OCI-LY7 (cell line): ENCODE measurements at regions not wholly inside any gene's neighbourhood (a gene's known extent, or its start where the extent isn't known, plus 50 kb on each side); places are given as distances from the start of the nearest gene placed in this dataset.

Experiments used
- CTCF ChIP-seq: fragments of 200-600 bp; sonication (generic); conservative IDR thresholded peaks from 2 replicates; pipeline ENCODE4 v1.5.1; 2014; ENCODE audit warnings: mild to moderate bottlenecking, antibody characterized with exemption, low read length, moderate library complexity, mixed read lengths
- EZH2phosphoT487 ChIP-seq: fragments of 200-600 bp; sonication (generic); IDR thresholded peaks from 2 replicates; pipeline ENCODE4 v1.6.1; 2018; ENCODE audit warnings: low read depth, borderline replicate concordance, mild to moderate bottlenecking, mixed run types, antibody characterized with exemption, low read length, moderate library complexity, mixed read lengths

- TF ChIP-seq CTCF (no peak), EZH2phosphoT487 (no peak)
Measured at GRCh38 chr21:23890652-23891051, 1716.6 kb downstream of the MRPL39 start.
